Mammary epithelial cell (primary cell): ENCODE measurements at regions not wholly inside any gene's neighbourhood (a gene's known extent, or its start where the extent isn't known, plus 50 kb on each side); places are given as distances from the start of the nearest gene placed in this dataset.

Experiments
- EZH2 ChIP-seq: IDR thresholded peaks from 2 replicates; pipeline ENCODE4 v1.6.1; 2012; ENCODE audit warnings: low read length, inconsistent platforms, borderline replicate concordance
- TF ChIP-seq, protein P1 (sequence below), 2 donors: IDR thresholded peaks in 1 of 2; conservative IDR thresholded peaks in 1 of 2; 2 replicates each; pipeline ENCODE4 v1.5.1; 2011 to 2012; ENCODE audit warnings: inconsistent platforms in 2 of 2, low read length in 2 of 2, mild to moderate bottlenecking in 2 of 2, control low read depth in 1 of 2, low read depth in 1 of 2; ENCODE audit not compliant: insufficient read depth in 1 of 2; ENCODE audit errors: extremely low read depth in 1 of 2

DNA sequence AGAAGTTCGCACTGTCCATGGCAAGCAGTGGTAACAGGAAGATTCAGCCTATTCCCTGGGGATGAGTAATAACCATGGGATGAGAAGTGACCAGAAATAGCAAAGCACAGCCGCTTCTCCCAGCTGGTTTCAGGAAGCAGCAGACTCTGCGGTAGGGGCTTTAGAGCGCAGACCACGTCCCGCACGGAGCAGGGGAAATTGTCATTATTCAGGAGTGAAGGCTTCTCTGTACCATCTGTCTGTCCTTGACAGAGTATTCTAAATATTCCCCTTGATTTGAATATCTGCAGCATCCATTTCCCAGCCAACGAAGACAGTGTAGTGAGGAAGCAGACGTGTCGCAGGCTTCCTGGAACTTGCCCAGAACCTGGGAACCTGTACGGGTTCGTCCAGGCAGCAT is 159.6 kb downstream of the NXNL2 start:
- TF ChIP-seq, protein P1, sequence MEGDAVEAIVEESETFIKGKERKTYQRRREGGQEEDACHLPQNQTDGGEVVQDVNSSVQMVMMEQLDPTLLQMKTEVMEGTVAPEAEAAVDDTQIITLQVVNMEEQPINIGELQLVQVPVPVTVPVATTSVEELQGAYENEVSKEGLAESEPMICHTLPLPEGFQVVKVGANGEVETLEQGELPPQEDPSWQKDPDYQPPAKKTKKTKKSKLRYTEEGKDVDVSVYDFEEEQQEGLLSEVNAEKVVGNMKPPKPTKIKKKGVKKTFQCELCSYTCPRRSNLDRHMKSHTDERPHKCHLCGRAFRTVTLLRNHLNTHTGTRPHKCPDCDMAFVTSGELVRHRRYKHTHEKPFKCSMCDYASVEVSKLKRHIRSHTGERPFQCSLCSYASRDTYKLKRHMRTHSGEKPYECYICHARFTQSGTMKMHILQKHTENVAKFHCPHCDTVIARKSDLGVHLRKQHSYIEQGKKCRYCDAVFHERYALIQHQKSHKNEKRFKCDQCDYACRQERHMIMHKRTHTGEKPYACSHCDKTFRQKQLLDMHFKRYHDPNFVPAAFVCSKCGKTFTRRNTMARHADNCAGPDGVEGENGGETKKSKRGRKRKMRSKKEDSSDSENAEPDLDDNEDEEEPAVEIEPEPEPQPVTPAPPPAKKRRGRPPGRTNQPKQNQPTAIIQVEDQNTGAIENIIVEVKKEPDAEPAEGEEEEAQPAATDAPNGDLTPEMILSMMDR (conservative IDR thresholded peaks at IDR 0.05 in 1 of 2, IDR thresholded peaks at IDR 0.05 in 1 of 2; ENCODE audit: extremely low read depth in 1 of 2, insufficient read depth in 1 of 2, low read depth in 1 of 2, low read length in 2 of 2): no peak
- TF ChIP-seq EZH2: no peak
